K562 (cell line): ENCODE measurements at regions not wholly inside any gene's neighbourhood (a gene's known extent, or its start where the extent isn't known, plus 50 kb on each side); places are given as distances from the start of the nearest gene placed in this dataset.
A peak's percentile ranks its signal among the peaks of the same experiment; 100 is the strongest.

Source experiments
- ATAC-seq: fragments of 200-7000 bp; cut with Tn5 transposase; 3 replicates; pipeline ENCODE4 v1.9.1; 2020; ENCODE audit warnings: moderate library complexity
- BruUV-seq: library from RNA; stranded (reverse); fragments of 400-500 nt; replicated peaks from 2 replicates; lab custom pipeline; 2021; lab: Mats Ljungman, UMichigan
- CTCF ChIA-PET: fragments of 300-600 bp; formaldehyde crosslinking; extraction: SDS; loops from one replicate; lab custom pipeline; 2021; ENCODE audit warnings: low intra/inter-chr PET ratio; lab: Yijun Ruan, JAX
- POLR2A ChIA-PET: fragments of 300-600, 350-650 bp; sonication (Branson Sonifier 250); formaldehyde crosslinking; extraction: SDS; loops from one replicate; lab custom pipeline; 2021; ENCODE audit warnings: antibody characterized with exemption, inconsistent platforms; lab: Yijun Ruan, JAX
- DNase-seq, 4 experiments: peaks; one replicate each; pipeline versions ENCODE4 v3.0.0 to v3.0.0-alpha.2; 2011 to 2018; ENCODE audit warnings: low spot score in 3 of 4, mixed read lengths in 3 of 4; ENCODE audit errors: extremely low read depth in 1 of 4
- FAIRE-seq: peaks from 2 replicates; lab custom pipeline; 2011; peaks lifted over from hg19 to GRCh38; lab: Jason Lieb, UNC
- H2AFZ ChIP-seq: 2 replicates; pipeline ENCODE4 v1.6.0; 2011; ENCODE audit warnings: low read depth, low read length, control low read depth, inconsistent platforms
- H3K27ac ChIP-seq: fragments of 200-600 bp; 3 replicates; pipeline ENCODE4 v1.8.0; 2011; ENCODE audit warnings: low read depth, mild to moderate bottlenecking, control low read depth, inconsistent platforms, low read length, moderate library complexity, mixed read lengths; ENCODE audit errors: extremely low read depth
- H3K27me3 ChIP-seq, 2 experiments: fragments of 300-600 bp in 1 of 2; 2 replicates in 1 of 2; 3 replicates in 1 of 2; pipeline versions ENCODE4 v1.6.0 to v1.8.0; 2011; ENCODE audit warnings: inconsistent platforms in 2 of 2, low read length in 2 of 2, mild to moderate bottlenecking in 1 of 2, mixed read lengths in 1 of 2, moderate library complexity in 1 of 2; ENCODE audit not compliant: control insufficient read depth in 2 of 2, insufficient read depth in 2 of 2
- H3K36me3 ChIP-seq: fragments of 300-600 bp; 3 replicates; pipeline ENCODE4 v1.8.0; 2011; ENCODE audit warnings: mild to moderate bottlenecking, low read length, inconsistent platforms; ENCODE audit not compliant: control insufficient read depth, insufficient read depth
- H3K4me1 ChIP-seq, 2 experiments: fragments of 200-600 bp in 1 of 2; replicated peaks in 1 of 2; 2 replicates in 1 of 2; 3 replicates in 1 of 2; pipeline versions ENCODE4 v1.5.1 to v1.8.0; 2011; ENCODE audit warnings: inconsistent platforms in 2 of 2, low read length in 2 of 2, mild to moderate bottlenecking in 1 of 2, mixed read lengths in 1 of 2, moderate library complexity in 1 of 2; ENCODE audit not compliant: control insufficient read depth in 2 of 2, insufficient read depth in 2 of 2
- H3K4me2 ChIP-seq: 2 replicates; pipeline ENCODE4 v1.6.1; 2011; ENCODE audit warnings: low read length, control low read depth, inconsistent platforms, mixed read lengths; ENCODE audit not compliant: insufficient read depth
- H3K4me3 ChIP-seq: fragments of 200-600 bp; sonication (generic), shearing (Covaris generic); 2 replicates; pipeline ENCODE4 v1.5.1; 2016; ENCODE audit warnings: control low read depth, inconsistent platforms
- H3K79me2 ChIP-seq: fragments of 200-600 bp; 3 replicates; pipeline ENCODE4 v1.8.0; 2011; ENCODE audit warnings: low read length, inconsistent platforms; ENCODE audit not compliant: control insufficient read depth, insufficient read depth
- H3K9ac ChIP-seq, 2 experiments: 2 replicates each; pipeline versions ENCODE4 v1.6.0 to v1.6.1; 2011; ENCODE audit warnings: low read depth in 2 of 2, low read length in 2 of 2, control low read depth in 1 of 2, inconsistent platforms in 1 of 2, mild to moderate bottlenecking in 1 of 2, mixed read lengths in 1 of 2; ENCODE audit not compliant: insufficient read depth in 1 of 2
- H3K9me1 ChIP-seq: one replicate; pipeline ENCODE4 v1.6.0; 2011; ENCODE audit warnings: inconsistent platforms, mild to moderate bottlenecking, low read length, moderate library complexity; ENCODE audit not compliant: control insufficient read depth, insufficient read depth
- H3K9me3 ChIP-seq: replicated peaks from 2 replicates; pipeline ENCODE4 v1.5.1; 2011; ENCODE audit warnings: low read depth, low read length, inconsistent platforms; ENCODE audit not compliant: control insufficient read depth, insufficient read depth
- H4K20me1 ChIP-seq: replicated peaks from 2 replicates; pipeline ENCODE4 v1.6.1; 2011; ENCODE audit warnings: low read length, inconsistent platforms, mixed read lengths; ENCODE audit not compliant: control insufficient read depth, insufficient read depth
- C11orf30 ChIP-seq: fragments of 450-650 bp; IDR thresholded peaks from 2 replicates; pipeline ENCODE4 v1.6.1; 2016; ENCODE audit warnings: low read depth, mild to moderate bottlenecking
- ESRRA ChIP-seq: fragments of 450-650 bp; IDR thresholded peaks from 2 replicates; pipeline ENCODE4 v1.6.1; 2014; ENCODE audit warnings: low read depth, mild to moderate bottlenecking, moderate library complexity, borderline replicate concordance
- IRF1 ChIP-seq: sonication (generic); formaldehyde crosslinking; IDR thresholded peaks from 2 replicates; pipeline ENCODE4 v1.8.0; 2022; ENCODE audit warnings: missing genetic modification reagents, mild to moderate bottlenecking, borderline replicate concordance
- MAFF ChIP-seq: IDR thresholded peaks from 2 replicates; pipeline ENCODE4 v1.6.1; 2012; ENCODE audit warnings: low read length, improper control_type of control experiment
- MAFG ChIP-seq: fragments of 450-650 bp; conservative IDR thresholded peaks from 2 replicates; pipeline ENCODE4 v1.6.1; 2016; ENCODE audit warnings: missing genetic modification characterization, missing compliant biosample characterization
- MAFK ChIP-seq: IDR thresholded peaks from 2 replicates; pipeline ENCODE4 v1.6.1; 2011; ENCODE audit warnings: low read length, improper control_type of control experiment
- NFE2 ChIP-seq: IDR thresholded peaks from 2 replicates; pipeline ENCODE4 v1.6.1; 2014; ENCODE audit warnings: antibody characterized with exemption, low read depth
- TCF7 ChIP-seq: sonication (generic); IDR thresholded peaks from 2 replicates; pipeline ENCODE4 v1.6.1; 2016; ENCODE audit warnings: antibody characterized with exemption, borderline replicate concordance
- ZNF311 ChIP-seq: fragments of 250-450 bp; sonication (Bioruptor Pico); IDR thresholded peaks from 2 replicates; pipeline ENCODE4 v1.4.0; 2020; ENCODE audit warnings: mild to moderate bottlenecking, moderate library complexity
- ZNF316 ChIP-seq: fragments of 450-650 bp; IDR thresholded peaks from 2 replicates; pipeline ENCODE4 v1.6.1; 2016
- WGBS: fragments of 100-300 bp; shearing (Covaris generic); methylation state at CpG from one replicate; pipeline ENCODE4 v1.1.6; 2016; ENCODE audit warnings: low coverage, mixed read lengths; ENCODE audit not compliant: insufficient coverage; ENCODE audit errors: missing lambda C conversion rate; 5-methylcytosine and 5-hydroxymethylcytosine counted together
- in situ Hi-C: fragments of 300-500 bp; cut with MboI; formaldehyde crosslinking; loops from 4 replicates; pipeline ENCODE4 v1.15.0; 2018; ENCODE audit warnings: inconsistent platforms, mixed read lengths
- intact Hi-C: fragments of 100-400 bp; cut with micrococcal nuclease; formaldehyde crosslinking; loops from 2 replicates; pipeline ENCODE4 v1.14.2; 2022

GRCh38 chr7:65287023-65287422 lies 86.6 kb upstream of the ZNF92 start (continued):
- TF ChIP-seq IRF1 (CRISPR knock-in tag): no peak
- TF ChIP-seq, all 486 proteins: peak for 1

- in situ Hi-C loops: no loop called here
- H3K4me1 ChIP-seq: no peaks in the 10 kb centered on the region
- H3K79me2 ChIP-seq: no peaks in the 10 kb centered on the region
- intact Hi-C loops: no loop called here
- no TSS peak for BruUV-seq
- CTCF ChIA-PET: no interaction called here
- H3K36me3 ChIP-seq: no peaks in the 10 kb centered on the region
- H2AFZ ChIP-seq: no peak overlapping the region
- no peak overlapping the region for H3K9ac ChIP-seq
- H3K9me1 ChIP-seq: no peaks in the 10 kb centered on the region
- WGBS: 36% methylated on average over 3 of the region's 3 CpGs
- DNase-seq: peak in 1 of 4 experiments; percentile 7
- no peak overlapping the region for H3K27ac ChIP-seq
- no peak for FAIRE-seq
- H3K27me3 ChIP-seq: no peaks in the 10 kb centered on the region
- peak; percentile 47; the same call in 2 of the 3 replicates for ATAC-seq
- H3K4me3 ChIP-seq: no peak overlapping the region
- H3K9me3 ChIP-seq: no peaks in the 10 kb centered on the region
- TF ChIP-seq MAFG (peak; percentile 95), MAFK (peak; percentile 96), MAFF (peak; percentile 97), ZNF311 (CRISPR knock-in tag) (no peak), C11orf30 (peak; percentile 93), TCF7 (no peak), ZNF316 (peak; percentile 98), ESRRA (peak; percentile 47), NFE2 (peak; percentile 34)
- TF ChIP-seq, all 486 proteins: peak for 7
- POLR2A ChIA-PET: interaction anchor here (0.6 kb wide), 1 partner anchor 23 kb away, joined by 5 read pairs; no protein-coding TSS in a partner anchor
- Histone ChIP-seq H4K20me1 (no peaks in the 10 kb centered on the region), H3K4me2 (no peak overlapping the region)
Measured at GRCh38 chr7:65285906-65286864, 87.5 kb upstream of the ZNF92 start.
